ENCODE measurements at regions not wholly inside any gene's neighbourhood (a gene's known extent, or its start where the extent isn't known, plus 50 kb on each side); places are given as distances from the start of the nearest gene placed in this dataset.

GRCh38 chr5:7955476-7955875 lies 86.5 kb downstream of the MTRR start:
- ATAC-seq (no peak), DNase-seq (no peak)
- TF ChIP-seq, protein P1, sequence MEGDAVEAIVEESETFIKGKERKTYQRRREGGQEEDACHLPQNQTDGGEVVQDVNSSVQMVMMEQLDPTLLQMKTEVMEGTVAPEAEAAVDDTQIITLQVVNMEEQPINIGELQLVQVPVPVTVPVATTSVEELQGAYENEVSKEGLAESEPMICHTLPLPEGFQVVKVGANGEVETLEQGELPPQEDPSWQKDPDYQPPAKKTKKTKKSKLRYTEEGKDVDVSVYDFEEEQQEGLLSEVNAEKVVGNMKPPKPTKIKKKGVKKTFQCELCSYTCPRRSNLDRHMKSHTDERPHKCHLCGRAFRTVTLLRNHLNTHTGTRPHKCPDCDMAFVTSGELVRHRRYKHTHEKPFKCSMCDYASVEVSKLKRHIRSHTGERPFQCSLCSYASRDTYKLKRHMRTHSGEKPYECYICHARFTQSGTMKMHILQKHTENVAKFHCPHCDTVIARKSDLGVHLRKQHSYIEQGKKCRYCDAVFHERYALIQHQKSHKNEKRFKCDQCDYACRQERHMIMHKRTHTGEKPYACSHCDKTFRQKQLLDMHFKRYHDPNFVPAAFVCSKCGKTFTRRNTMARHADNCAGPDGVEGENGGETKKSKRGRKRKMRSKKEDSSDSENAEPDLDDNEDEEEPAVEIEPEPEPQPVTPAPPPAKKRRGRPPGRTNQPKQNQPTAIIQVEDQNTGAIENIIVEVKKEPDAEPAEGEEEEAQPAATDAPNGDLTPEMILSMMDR (IDR thresholded peaks at IDR 0.05), result no peak
- no peaks in the 10 kb centered on the region for H3K4me1 ChIP-seq
- H3K4me3 ChIP-seq, result no peak overlapping the region
- no peak overlapping the region for H3K27ac ChIP-seq
- intact Hi-C loops (cut with DNase I), result no loop called here
- no peaks in the 10 kb centered on the region for H3K27me3 ChIP-seq
- no peaks in the 10 kb centered on the region for H3K9me3 ChIP-seq
- no peaks in the 10 kb centered on the region for H3K36me3 ChIP-seq

- no peaks in the 10 kb centered on the region for H3K4me1 ChIP-seq
- H3K9me3 ChIP-seq, result no peaks in the 10 kb centered on the region
- DNase-seq, result no peak
- no peaks in the 10 kb centered on the region for H3K36me3 ChIP-seq
- no peak for ATAC-seq
- TF ChIP-seq, protein P1 (IDR thresholded peaks at IDR 0.05), result no peak
- H3K27ac ChIP-seq, result no peak overlapping the region
- H3K4me3 ChIP-seq, result no peak overlapping the region
- intact Hi-C loops (cut with DNase I), result no loop called here
- no peaks in the 10 kb centered on the region for H3K27me3 ChIP-seq
These were observed 88.4 kb downstream of the MTRR start for GRCh38 chr5:7957329-7957728.

GRCh38 chr5:7960142-7960541 lies 91.2 kb downstream of the MTRR start:
- Histone ChIP-seq H3K27me3 (no peaks in the 10 kb centered on the region), H3K9me3 (no peaks in the 10 kb centered on the region), H3K27ac (no peak overlapping the region), H3K36me3 (no peaks in the 10 kb centered on the region), H3K4me3 (no peak overlapping the region), H3K4me1 (no peaks in the 10 kb centered on the region)
- TF ChIP-seq, protein P1 (IDR thresholded peaks at IDR 0.05), result no peak
- intact Hi-C loops (cut with DNase I), result no loop called here
- DNase-seq, result no peak
- no peak for ATAC-seq

GRCh38 chr5:7961540-7961939 lies 92.6 kb downstream of the MTRR start:
- intact Hi-C loops (cut with DNase I), result no loop called here
- no peaks in the 10 kb centered on the region for H3K9me3 ChIP-seq

DNA sequence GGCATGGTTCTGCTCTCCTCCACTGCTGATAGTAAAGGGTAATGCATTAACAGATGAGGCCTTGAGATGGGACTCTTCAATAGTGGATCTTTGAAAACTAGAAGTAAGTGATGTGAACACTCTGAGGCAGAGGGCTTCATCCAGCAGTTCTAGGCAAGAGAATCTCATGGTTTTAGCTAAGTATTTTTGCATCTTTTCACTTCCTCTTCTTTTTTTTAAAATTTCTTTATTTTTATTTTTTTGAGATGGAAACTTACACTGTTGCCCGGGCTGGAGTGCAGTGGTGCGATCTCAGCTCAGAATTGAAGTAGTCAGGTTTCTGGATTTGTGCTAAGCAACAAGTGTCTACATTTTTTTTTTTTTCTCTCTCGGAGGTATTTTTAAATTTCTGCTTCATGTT lies 101.9 kb downstream of the MTRR start:
- Histone ChIP-seq H3K4me1 (no peaks in the 10 kb centered on the region), H3K9me3 (peaks cover 0 to 5% of the 10 kb centered on the region in 2 donors), H3K27ac (no peak overlapping the region), H3K4me3 (no peak overlapping the region), H3K27me3 (no peaks in the 10 kb centered on the region), H3K36me3 (no peaks in the 10 kb centered on the region)
- no peak for DNase-seq
- intact Hi-C loops (cut with DNase I), result no loop called here
- no peak for ATAC-seq
- TF ChIP-seq, protein P1 (IDR thresholded peaks at IDR 0.05), result no peak

More at GRCh38 chr5:7961540-7961939, 92.6 kb downstream of the MTRR start:
- no peak overlapping the region for H3K27ac ChIP-seq
- no peak for DNase-seq
- no peak for ATAC-seq
- no peaks in the 10 kb centered on the region for H3K27me3 ChIP-seq
- H3K4me1 ChIP-seq, result no peaks in the 10 kb centered on the region
- TF ChIP-seq, protein P1 (IDR thresholded peaks at IDR 0.05), result no peak
- H3K36me3 ChIP-seq, result no peaks in the 10 kb centered on the region
- no peak overlapping the region for H3K4me3 ChIP-seq

Measured in left lung (tissue), 4 donors.